Mammary epithelial cell (primary cell): ENCODE measurements at regions not wholly inside any gene's neighbourhood (a gene's known extent, or its start where the extent isn't known, plus 50 kb on each side); places are given as distances from the start of the nearest gene placed in this dataset.

Source experiments
- EZH2 ChIP-seq: IDR thresholded peaks from 2 replicates; pipeline ENCODE4 v1.6.1; 2012; ENCODE audit warnings: low read length, inconsistent platforms, borderline replicate concordance
- TF ChIP-seq, protein P1 (sequence below), 2 donors: IDR thresholded peaks in 1 of 2; conservative IDR thresholded peaks in 1 of 2; 2 replicates each; pipeline ENCODE4 v1.5.1; 2011 to 2012; ENCODE audit warnings: inconsistent platforms in 2 of 2, low read length in 2 of 2, mild to moderate bottlenecking in 2 of 2, control low read depth in 1 of 2, low read depth in 1 of 2; ENCODE audit not compliant: insufficient read depth in 1 of 2; ENCODE audit errors: extremely low read depth in 1 of 2

DNA sequence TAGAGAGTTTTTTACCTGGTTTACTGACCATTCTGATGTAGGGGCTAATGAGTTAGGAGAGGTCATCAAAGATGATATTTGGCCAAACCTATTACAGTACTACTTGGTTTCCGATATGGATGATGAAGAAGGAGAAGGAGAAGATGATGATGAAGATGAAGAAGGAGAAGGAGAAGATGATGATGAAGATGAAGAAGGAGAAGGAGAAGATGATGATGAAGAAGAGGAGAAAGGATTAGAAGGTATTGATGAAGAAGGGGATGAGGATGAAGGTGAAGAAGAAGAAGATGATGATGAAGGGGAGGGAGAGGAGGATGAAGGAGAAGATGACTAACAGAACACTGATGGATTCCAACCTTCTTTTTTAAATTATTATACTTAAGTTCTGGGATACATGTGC lies 196.6 kb downstream of the TMX1 start:
- TF ChIP-seq, protein P1, sequence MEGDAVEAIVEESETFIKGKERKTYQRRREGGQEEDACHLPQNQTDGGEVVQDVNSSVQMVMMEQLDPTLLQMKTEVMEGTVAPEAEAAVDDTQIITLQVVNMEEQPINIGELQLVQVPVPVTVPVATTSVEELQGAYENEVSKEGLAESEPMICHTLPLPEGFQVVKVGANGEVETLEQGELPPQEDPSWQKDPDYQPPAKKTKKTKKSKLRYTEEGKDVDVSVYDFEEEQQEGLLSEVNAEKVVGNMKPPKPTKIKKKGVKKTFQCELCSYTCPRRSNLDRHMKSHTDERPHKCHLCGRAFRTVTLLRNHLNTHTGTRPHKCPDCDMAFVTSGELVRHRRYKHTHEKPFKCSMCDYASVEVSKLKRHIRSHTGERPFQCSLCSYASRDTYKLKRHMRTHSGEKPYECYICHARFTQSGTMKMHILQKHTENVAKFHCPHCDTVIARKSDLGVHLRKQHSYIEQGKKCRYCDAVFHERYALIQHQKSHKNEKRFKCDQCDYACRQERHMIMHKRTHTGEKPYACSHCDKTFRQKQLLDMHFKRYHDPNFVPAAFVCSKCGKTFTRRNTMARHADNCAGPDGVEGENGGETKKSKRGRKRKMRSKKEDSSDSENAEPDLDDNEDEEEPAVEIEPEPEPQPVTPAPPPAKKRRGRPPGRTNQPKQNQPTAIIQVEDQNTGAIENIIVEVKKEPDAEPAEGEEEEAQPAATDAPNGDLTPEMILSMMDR (conservative IDR thresholded peaks at IDR 0.05 in 1 of 2, IDR thresholded peaks at IDR 0.05 in 1 of 2; ENCODE audit: extremely low read depth in 1 of 2, insufficient read depth in 1 of 2, low read depth in 1 of 2, low read length in 2 of 2) = no peak
- no peak for TF ChIP-seq EZH2
